Tibial artery (tissue), 4 donors: ENCODE measurements at regions not wholly inside any gene's neighbourhood (a gene's known extent, or its start where the extent isn't known, plus 50 kb on each side); places are given as distances from the start of the nearest gene placed in this dataset.
"Not testable (repeated sequence)": the region's sequence is repeated elsewhere in the genome, so short reads cannot be mapped to it uniquely, and the experiment has no call there.

Source experiments
- DNase-seq, 2 donors: peaks; one replicate each; pipeline ENCODE4 v3.0.0-alpha.2; 2019
- H3K27ac ChIP-seq, 2 donors: fragments of 200-600 bp; sonication (generic) in 1 of 2; 1 replicate in 1 of 2; 2 replicates in 1 of 2; pipeline ENCODE4 v1.5.1; 2018 to 2019; ENCODE audit warnings: mild to moderate bottlenecking in 1 of 2
- H3K27me3 ChIP-seq, 2 donors: fragments of 200-600 bp; sonication (generic) in 1 of 2; one replicate each; pipeline versions ENCODE4 v1.5.1 to v1.6.0; 2016 to 2019
- H3K36me3 ChIP-seq, 3 donors: fragments of 200-600 bp; sonication (generic) in 2 of 3; one replicate each; pipeline ENCODE4 v1.5.1; 2016 to 2019; ENCODE audit warnings: mild to moderate bottlenecking in 2 of 3
- H3K4me1 ChIP-seq, 4 donors: fragments of 200-600 bp; sonication (generic) in 2 of 4; 1 replicate in 3 of 4; 2 replicates in 1 of 4; pipeline ENCODE4 v1.5.1; 2016 to 2019
- H3K4me3 ChIP-seq, 2 donors: fragments of 200-600 bp; sonication (generic) in 1 of 2; 1 replicate in 1 of 2; 2 replicates in 1 of 2; pipeline ENCODE4 v1.5.1; 2018 to 2019; ENCODE audit warnings: mild to moderate bottlenecking in 2 of 2
- H3K9me3 ChIP-seq, 3 donors: fragments of 200-600 bp; sonication (generic) in 1 of 3; one replicate each; pipeline ENCODE4 v1.5.1; 2016 to 2019
- CTCF ChIP-seq, 2 experiments: fragments of 200-600 bp in 1 of 2; fragments of 450-650 bp in 1 of 2; IDR thresholded peaks; one replicate each; pipeline ENCODE4 v1.5.1; 2017 to 2019; ENCODE audit warnings: antibody characterized with exemption in 2 of 2, mild to moderate bottlenecking in 1 of 2, moderate library complexity in 1 of 2
- intact Hi-C: fragments of 100-400 bp; cut with DNase I; formaldehyde crosslinking; loops from one replicate; pipeline ENCODE4 v1.15.0; 2023; ENCODE audit warnings: low total_unique reads

- H3K4me1 ChIP-seq, H3K36me3 ChIP-seq, H3K9me3 ChIP-seq, DNase-seq, H3K27me3 ChIP-seq, H3K4me3 ChIP-seq, H3K27ac ChIP-seq, intact Hi-C loops: not testable (repeated sequence)
- TF ChIP-seq CTCF (IDR thresholded peaks at IDR 0.05) = peak in 1 of 2 experiments; percentile 8
Measured at GRCh38 chr6:157176-157575, 135.1 kb upstream of the DUSP22 start.

- H3K36me3 ChIP-seq, H3K4me1 ChIP-seq, H3K4me3 ChIP-seq, intact Hi-C loops, DNase-seq, H3K9me3 ChIP-seq, H3K27me3 ChIP-seq, H3K27ac ChIP-seq: not testable (repeated sequence)
Measured at GRCh38 chr6:161657-162056, 130.6 kb upstream of the DUSP22 start.

- no peak for DNase-seq
- H3K36me3 ChIP-seq = no peaks in the 10 kb centered on the region
- intact Hi-C loops = no loop called here
- no peak for TF ChIP-seq CTCF (IDR thresholded peaks at IDR 0.05)
- no peaks in the 10 kb centered on the region for H3K4me1 ChIP-seq
- H3K27me3 ChIP-seq = no peaks in the 10 kb centered on the region
- no peak overlapping the region for H3K27ac ChIP-seq
- H3K9me3 ChIP-seq = no peaks in the 10 kb centered on the region
- H3K4me3 ChIP-seq = no peak overlapping the region
Measured at GRCh38 chr6:164720-165119, 127.6 kb upstream of the DUSP22 start.

GRCh38 chr6:165263-165662 is 127.0 kb upstream of the DUSP22 start:
- no peaks in the 10 kb centered on the region for H3K4me1 ChIP-seq
- no peak overlapping the region for H3K27ac ChIP-seq
- intact Hi-C loops = no loop called here
- no peak for TF ChIP-seq CTCF (IDR thresholded peaks at IDR 0.05)
- H3K27me3 ChIP-seq = no peaks in the 10 kb centered on the region
- H3K4me3 ChIP-seq = no peak overlapping the region
- no peak for DNase-seq
- H3K9me3 ChIP-seq = no peaks in the 10 kb centered on the region
- H3K36me3 ChIP-seq = no peaks in the 10 kb centered on the region

- H3K9me3 ChIP-seq = no peaks in the 10 kb centered on the region
- intact Hi-C loops = no loop called here
- no peak for DNase-seq
- TF ChIP-seq CTCF (IDR thresholded peaks at IDR 0.05) = no peak
- H3K27me3 ChIP-seq = no peaks in the 10 kb centered on the region
- H3K4me1 ChIP-seq = no peaks in the 10 kb centered on the region
- no peaks in the 10 kb centered on the region for H3K36me3 ChIP-seq
- H3K4me3 ChIP-seq = no peak overlapping the region
- H3K27ac ChIP-seq = no peak overlapping the region
Measured at GRCh38 chr6:165906-166305, 126.4 kb upstream of the DUSP22 start.

GRCh38 chr6:168865-169455 is 123.3 kb upstream of the DUSP22 start:
- H3K27me3 ChIP-seq = peaks cover 0 to 6% of the 10 kb centered on the region in 2 donors
- no peak overlapping the region for H3K4me3 ChIP-seq
- H3K9me3 ChIP-seq = no peaks in the 10 kb centered on the region
- TF ChIP-seq CTCF (IDR thresholded peaks at IDR 0.05) = peak; percentile 25 to 40
- no peaks in the 10 kb centered on the region for H3K4me1 ChIP-seq
- H3K27ac ChIP-seq = no peak overlapping the region
- no peaks in the 10 kb centered on the region for H3K36me3 ChIP-seq
- DNase-seq = no peak
- intact Hi-C loops = no loop called here
